CD4-positive, alpha-beta T cell treated with Interleukin-17A for 4 hours (primary cell): ENCODE measurements at regions not wholly inside any gene's neighbourhood (a gene's known extent, or its start where the extent isn't known, plus 50 kb on each side); places are given as distances from the start of the nearest gene placed in this dataset.
"Not testable (repeated sequence)": the region's sequence is repeated elsewhere in the genome, so short reads cannot be mapped to it uniquely, and the experiment has no call there.

Source experiments
- DNase-seq: peaks from one replicate; pipeline ENCODE4 v3.0.0-alpha.2; 2020; ENCODE audit warnings: mixed read lengths

- DNase-seq, result no peak
Measured at GRCh38 chr18:75723521-75724340, 296.2 kb upstream of the SMIM21 start.

GRCh38 chr18:75714766-75715165 is 287.3 kb upstream of the SMIM21 start:
- DNase-seq, result no peak

- not testable (repeated sequence) for DNase-seq
Measured at GRCh38 chr18:75712124-75712867, 284.8 kb upstream of the SMIM21 start.

GRCh38 chr18:75700561-75700960 is 273.1 kb upstream of the SMIM21 start:
- no peak for DNase-seq

GRCh38 chr18:75698861-75699260 is 271.4 kb upstream of the SMIM21 start:
- no peak for DNase-seq

GRCh38 chr18:75697493-75697892 is 270.0 kb upstream of the SMIM21 start:
- no peak for DNase-seq

- no peak for DNase-seq
Measured at GRCh38 chr18:75696391-75696790, 268.9 kb upstream of the SMIM21 start.

GRCh38 chr18:75694292-75694691 is 266.8 kb upstream of the SMIM21 start:
- no peak for DNase-seq

GRCh38 chr18:75691483-75691882 is 264.0 kb upstream of the SMIM21 start:
- no peak for DNase-seq

- not testable (repeated sequence) for DNase-seq
Measured at GRCh38 chr18:75690283-75690682, 262.8 kb upstream of the SMIM21 start.

GRCh38 chr18:75687626-75688025 is 260.1 kb upstream of the SMIM21 start:
- DNase-seq, result no peak

- no peak for DNase-seq
Measured at GRCh38 chr18:75683426-75683825, 255.9 kb upstream of the SMIM21 start.

- DNase-seq, result no peak
Measured at GRCh38 chr18:75681538-75682115, 254.1 kb upstream of the SMIM21 start.

- DNase-seq, result no peak
Measured at GRCh38 chr18:75679331-75679730, 251.8 kb upstream of the SMIM21 start.

- DNase-seq, result no peak
Measured at GRCh38 chr18:75678627-75679026, 251.1 kb upstream of the SMIM21 start.

GRCh38 chr18:75677696-75678455 is 250.4 kb upstream of the SMIM21 start:
- DNase-seq, result no peak

GRCh38 chr18:75660932-75661331 is 233.4 kb upstream of the SMIM21 start:
- DNase-seq, result no peak

GRCh38 chr18:75659535-75660023 is 232.1 kb upstream of the SMIM21 start:
- DNase-seq, result no peak

GRCh38 chr18:75658330-75658729 is 230.8 kb upstream of the SMIM21 start:
- DNase-seq, result no peak

GRCh38 chr18:75656563-75657247 is 229.2 kb upstream of the SMIM21 start:
- no peak for DNase-seq

- no peak for DNase-seq
Measured at GRCh38 chr18:75656035-75656434, 228.5 kb upstream of the SMIM21 start.
